IMR-90 (cell line): ENCODE measurements at regions not wholly inside any gene's neighbourhood (a gene's known extent, or its start where the extent isn't known, plus 50 kb on each side); places are given as distances from the start of the nearest gene placed in this dataset.

Experiments
- ATAC-seq: fragments of 200-7000 bp; cut with Tn5 transposase; 2 replicates; pipeline ENCODE4 v1.9.1; 2020; ENCODE audit warnings: low read depth, mild to moderate bottlenecking, moderate library complexity
- BruUV-seq: library from RNA; stranded (reverse); fragments of 400-500 nt; replicated peaks from 2 replicates; lab custom pipeline; 2021; lab: Mats Ljungman, UMichigan
- CTCF ChIA-PET: fragments of 300-600 bp; formaldehyde crosslinking; extraction: SDS; loops from one replicate; lab custom pipeline; 2021; ENCODE audit warnings: antibody characterized with exemption; lab: Yijun Ruan, JAX
- POLR2A ChIA-PET: fragments of 300-600 bp; sonication (Branson Sonifier 250); formaldehyde crosslinking; loops from one replicate; lab custom pipeline; 2022; ENCODE audit warnings: antibody characterized with exemption; ENCODE audit not compliant: unreplicated experiment; lab: Charles Lee
- DNase-seq: peaks from one replicate; pipeline ENCODE4 v3.0.0; 2013
- H2AFZ ChIP-seq: replicated peaks from 2 replicates; pipeline ENCODE3; 2013; ENCODE audit warnings: low read length, mild to moderate bottlenecking; ENCODE audit not compliant: poor library complexity
- H2AK5ac ChIP-seq: 2 replicates; pipeline ENCODE4 v1.6.1; 2013; ENCODE audit warnings: low read depth, low read length, inconsistent platforms
- H2AK9ac ChIP-seq: replicated peaks from 2 replicates; pipeline ENCODE3; 2013; ENCODE audit warnings: mild to moderate bottlenecking, low read depth, low read length, moderate library complexity; ENCODE audit not compliant: poor library complexity
- H2BK120ac ChIP-seq: 2 replicates; pipeline ENCODE4 v1.6.1; 2013; ENCODE audit warnings: low read depth, low read length, inconsistent platforms
- H2BK15ac ChIP-seq: 3 replicates; pipeline ENCODE4 v1.6.1; 2013; ENCODE audit warnings: low read depth, low read length, inconsistent platforms
- H2BK20ac ChIP-seq: 2 replicates; pipeline ENCODE4 v1.6.1; 2013; ENCODE audit warnings: low read depth, mild to moderate bottlenecking, inconsistent platforms, low read length, moderate library complexity
- H2BK5ac ChIP-seq: 2 replicates; pipeline ENCODE4 v1.6.1; 2013; ENCODE audit warnings: mild to moderate bottlenecking, low read depth, low read length, inconsistent platforms; ENCODE audit not compliant: poor library complexity, severe bottlenecking
- H3K14ac ChIP-seq: replicated peaks from 2 replicates; pipeline ENCODE4 v1.6.1; 2013; ENCODE audit warnings: low read depth, low read length, inconsistent platforms
- H3K18ac ChIP-seq: 2 replicates; pipeline ENCODE4 v1.6.1; 2013; ENCODE audit warnings: low read depth, low read length, control low read depth
- H3K23ac ChIP-seq: 2 replicates; pipeline ENCODE4 v1.6.1; 2013; ENCODE audit warnings: low read depth, low read length, inconsistent platforms
- H3K27ac ChIP-seq: 2 replicates; pipeline ENCODE4 v1.5.1; 2013; ENCODE audit warnings: mild to moderate bottlenecking, control low read depth, low read length; ENCODE audit not compliant: insufficient read depth
- H3K27me3 ChIP-seq: 2 replicates; pipeline ENCODE4 v1.6.1; 2013; ENCODE audit warnings: low read length; ENCODE audit not compliant: control insufficient read depth, insufficient read depth
- H3K36me3 ChIP-seq: 2 replicates; pipeline ENCODE4 v1.6.1; 2013; ENCODE audit warnings: low read length, mixed read lengths; ENCODE audit not compliant: control insufficient read depth, insufficient read depth
- H3K4ac ChIP-seq: 2 replicates; pipeline ENCODE4 v1.6.1; 2013; ENCODE audit warnings: low read depth, low read length, inconsistent platforms
- H3K4me1 ChIP-seq: 2 replicates; pipeline ENCODE4 v1.6.1; 2013; ENCODE audit warnings: low read length, mixed read lengths; ENCODE audit not compliant: control insufficient read depth, insufficient read depth
- H3K4me2 ChIP-seq: 2 replicates; pipeline ENCODE4 v1.6.1; 2013; ENCODE audit warnings: low read depth, mild to moderate bottlenecking, control low read depth, low read length, moderate library complexity
- H3K4me3 ChIP-seq: 2 replicates; pipeline ENCODE4 v1.5.1; 2013; ENCODE audit warnings: low read depth, mild to moderate bottlenecking, control low read depth, low read length, moderate library complexity; ENCODE audit not compliant: insufficient read depth
- H3K56ac ChIP-seq: 2 replicates; pipeline ENCODE4 v1.6.1; 2013; ENCODE audit warnings: low read length, inconsistent platforms; ENCODE audit not compliant: insufficient read depth; ENCODE audit errors: extremely low read depth
- H3K79me1 ChIP-seq, 2 experiments: 2 replicates each; pipeline ENCODE4 v1.6.1; 2013; ENCODE audit warnings: low read length in 2 of 2, inconsistent platforms in 1 of 2, low read depth in 1 of 2
- H3K9ac ChIP-seq: 2 replicates; pipeline ENCODE4 v1.6.1; 2013; ENCODE audit warnings: low read depth, low read length, control low read depth
- H3K9me1 ChIP-seq: 2 replicates; pipeline ENCODE4 v1.6.1; 2013; ENCODE audit warnings: low read length, inconsistent platforms; ENCODE audit not compliant: insufficient read depth
- H3K9me3 ChIP-seq: 2 replicates; pipeline ENCODE4 v1.6.1; 2013; ENCODE audit warnings: low read length; ENCODE audit not compliant: control insufficient read depth, insufficient read depth
- H4K20me1 ChIP-seq: 2 replicates; pipeline ENCODE4 v1.6.1; 2013; ENCODE audit warnings: low read length, inconsistent platforms; ENCODE audit not compliant: insufficient read depth
- H4K5ac ChIP-seq: 2 replicates; pipeline ENCODE4 v1.6.1; 2013; ENCODE audit warnings: mild to moderate bottlenecking, low read depth, low read length, control low read depth
- H4K8ac ChIP-seq, 2 experiments: 2 replicates each; pipeline ENCODE4 v1.6.1; 2013; ENCODE audit warnings: low read depth in 2 of 2, low read length in 2 of 2, control low read depth in 1 of 2, inconsistent platforms in 1 of 2
- H4K91ac ChIP-seq: 2 replicates; pipeline ENCODE4 v1.6.1; 2013; ENCODE audit warnings: low read depth, low read length, inconsistent platforms; ENCODE audit not compliant: insufficient read depth
- BHLHE40 ChIP-seq: fragments of 150-350 bp; IDR thresholded peaks from 2 replicates; pipeline ENCODE4 v1.6.1; 2016; ENCODE audit warnings: mild to moderate bottlenecking, low read depth, low read length
- CEBPB ChIP-seq: IDR thresholded peaks from 2 replicates; pipeline ENCODE4 v1.6.1; 2012; ENCODE audit warnings: low read depth, low read length, improper control_type of control experiment
- CHD1 ChIP-seq: IDR thresholded peaks from 2 replicates; pipeline ENCODE4 v1.6.1; 2012; ENCODE audit warnings: low read depth, low read length, improper control_type of control experiment
- FOS ChIP-seq: fragments of 150-350 bp; IDR thresholded peaks from 2 replicates; pipeline ENCODE4 v1.6.1; 2016; ENCODE audit warnings: low read depth, low read length
- MAFK ChIP-seq: IDR thresholded peaks from 2 replicates; pipeline ENCODE4 v1.6.1; 2012; ENCODE audit warnings: low read depth, low read length, improper control_type of control experiment
- MAZ ChIP-seq: IDR thresholded peaks from 2 replicates; pipeline ENCODE4 v1.6.1; 2012; ENCODE audit warnings: low read depth, mild to moderate bottlenecking, low read length, improper control_type of control experiment, moderate library complexity, borderline replicate concordance
- MXI1 ChIP-seq: IDR thresholded peaks from 2 replicates; pipeline ENCODE4 v1.6.1; 2012; ENCODE audit warnings: low read depth, mild to moderate bottlenecking, low read length, moderate library complexity, borderline replicate concordance
- NFE2L2 ChIP-seq: fragments of 150-350 bp; IDR thresholded peaks from 2 replicates; pipeline ENCODE4 v1.6.1; 2016; ENCODE audit warnings: low read depth, mild to moderate bottlenecking, low read length
- POLR2A ChIP-seq: IDR thresholded peaks from 2 replicates; pipeline ENCODE4 v1.6.1; 2012; ENCODE audit warnings: mild to moderate bottlenecking, low read depth, low read length
- RAD21 ChIP-seq: IDR thresholded peaks from 2 replicates; pipeline ENCODE4 v1.6.1; 2012; ENCODE audit warnings: low read length, improper control_type of control experiment
- RCOR1 ChIP-seq: IDR thresholded peaks from 2 replicates; pipeline ENCODE4 v1.6.1; 2012; ENCODE audit warnings: mild to moderate bottlenecking, low read length, improper control_type of control experiment; ENCODE audit not compliant: insufficient replicate concordance
- RFX5 ChIP-seq: IDR thresholded peaks from 2 replicates; pipeline ENCODE4 v1.8.0; 2012; ENCODE audit warnings: low read depth, mild to moderate bottlenecking, low read length, moderate library complexity
- SMC3 ChIP-seq: fragments of 150-350 bp; IDR thresholded peaks from 2 replicates; pipeline ENCODE4 v1.6.1; 2016; ENCODE audit warnings: low read depth, mild to moderate bottlenecking, antibody characterized with exemption, low read length, moderate library complexity
- WGBS, 2 experiments: methylation state at CpG; one replicate each; pipeline versions ENCODE4 v1.1.5 to v1.1.7; 2013; ENCODE audit warnings: missing lambda C conversion rate in 2 of 2; ENCODE audit not compliant: insufficient read length in 1 of 2; ENCODE audit errors: extremely low coverage in 2 of 2; 5-methylcytosine and 5-hydroxymethylcytosine counted together
- dilution Hi-C: fragments of 300-500 bp; cut with HindIII; formaldehyde crosslinking; loops from one replicate; pipeline ENCODE4 v1.14.3; 2018; ENCODE audit warnings: low sequenced_read_pairs; ENCODE audit not compliant: unreplicated experiment
- in situ Hi-C: fragments of 300-500 bp; cut with MboI; formaldehyde crosslinking; loops from 3 replicates; pipeline ENCODE4 v1.14.3; 2019; ENCODE audit warnings: low sequenced_read_pairs, inconsistent platforms, mixed read lengths
- intact Hi-C: fragments of 100-400 bp; cut with micrococcal nuclease; formaldehyde crosslinking; loops from 2 replicates; pipeline ENCODE4 v1.10.0; 2022
- TF ChIP-seq, protein P1 (sequence below): conservative IDR thresholded peaks from 2 replicates; pipeline ENCODE4 v1.5.1; 2012; ENCODE audit warnings: mild to moderate bottlenecking, low read depth, low read length, improper control_type of control experiment
- TF ChIP-seq, protein P2 (sequence below): fragments of 150-350 bp; IDR thresholded peaks from 2 replicates; pipeline ENCODE4 v1.6.1; 2017; ENCODE audit warnings: mild to moderate bottlenecking, antibody characterized with exemption, low read length, low read depth
- TF ChIP-seq, protein P3 (sequence below): fragments of 150-350 bp; IDR thresholded peaks from 2 replicates; pipeline ENCODE4 v1.6.1; 2016; ENCODE audit warnings: low read depth, mild to moderate bottlenecking, low read length, moderate library complexity, borderline replicate concordance

DNA sequence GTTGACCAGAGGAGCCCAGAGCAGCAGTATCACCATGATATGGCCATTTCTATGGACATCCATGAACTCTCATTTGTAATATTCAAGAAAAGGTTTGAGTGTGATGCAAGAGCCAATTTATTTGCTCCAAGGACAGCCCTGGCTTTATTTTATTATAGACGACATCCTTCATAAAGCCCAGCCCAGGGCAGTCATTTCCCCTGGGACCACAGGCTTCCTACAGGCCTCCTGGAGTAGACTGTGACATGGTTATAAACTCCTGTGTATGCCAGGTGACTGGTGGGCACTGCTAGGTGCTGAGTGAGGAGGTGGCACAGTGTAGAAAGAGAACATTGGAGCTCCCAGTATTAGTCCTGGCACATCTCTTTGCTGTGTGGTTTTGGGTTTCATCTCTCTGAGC is 120.9 kb downstream of the UTP18 start:
- Histone ChIP-seq H3K36me3 (no peaks in the 10 kb centered on the region), H3K56ac (no peak overlapping the region), H3K4me2 (no peak overlapping the region), H2BK5ac (no peak overlapping the region), H2AFZ (no peak overlapping the region), H3K27ac (no peak overlapping the region), H3K23ac (no peak overlapping the region), H3K9me3 (no peaks in the 10 kb centered on the region), H3K14ac (no peak overlapping the region), H3K79me1 (no peaks in the 10 kb centered on the region), H3K27me3 (no peaks in the 10 kb centered on the region), H3K9ac (no peak overlapping the region), H2BK15ac (no peak overlapping the region), H4K8ac (no peak overlapping the region), H3K4ac (no peak overlapping the region), H2BK120ac (no peak overlapping the region), H3K9me1 (no peaks in the 10 kb centered on the region), H4K5ac (no peak overlapping the region), H4K20me1 (no peaks in the 10 kb centered on the region), H3K4me1 (no peaks in the 10 kb centered on the region), H2AK9ac (no peak overlapping the region), H3K4me3 (no peak overlapping the region), H2BK20ac (no peak overlapping the region), H3K18ac (no peak overlapping the region), H4K91ac (no peak overlapping the region), H2AK5ac (no peak overlapping the region)
- no CpG with 5 or more reads among the region's 1 CpG for WGBS, 2 experiments
- ChIA-PET CTCF (no interaction called here), POLR2A (no interaction called here)
- no TSS peak for BruUV-seq
- intact Hi-C loops (no loop called here), dilution Hi-C loops (no loop called here), in situ Hi-C loops (no loop called here)
- no peak for ATAC-seq
- no peak for TF ChIP-seq SMC3
- no peak for TF ChIP-seq RCOR1
- TF ChIP-seq, protein P1, sequence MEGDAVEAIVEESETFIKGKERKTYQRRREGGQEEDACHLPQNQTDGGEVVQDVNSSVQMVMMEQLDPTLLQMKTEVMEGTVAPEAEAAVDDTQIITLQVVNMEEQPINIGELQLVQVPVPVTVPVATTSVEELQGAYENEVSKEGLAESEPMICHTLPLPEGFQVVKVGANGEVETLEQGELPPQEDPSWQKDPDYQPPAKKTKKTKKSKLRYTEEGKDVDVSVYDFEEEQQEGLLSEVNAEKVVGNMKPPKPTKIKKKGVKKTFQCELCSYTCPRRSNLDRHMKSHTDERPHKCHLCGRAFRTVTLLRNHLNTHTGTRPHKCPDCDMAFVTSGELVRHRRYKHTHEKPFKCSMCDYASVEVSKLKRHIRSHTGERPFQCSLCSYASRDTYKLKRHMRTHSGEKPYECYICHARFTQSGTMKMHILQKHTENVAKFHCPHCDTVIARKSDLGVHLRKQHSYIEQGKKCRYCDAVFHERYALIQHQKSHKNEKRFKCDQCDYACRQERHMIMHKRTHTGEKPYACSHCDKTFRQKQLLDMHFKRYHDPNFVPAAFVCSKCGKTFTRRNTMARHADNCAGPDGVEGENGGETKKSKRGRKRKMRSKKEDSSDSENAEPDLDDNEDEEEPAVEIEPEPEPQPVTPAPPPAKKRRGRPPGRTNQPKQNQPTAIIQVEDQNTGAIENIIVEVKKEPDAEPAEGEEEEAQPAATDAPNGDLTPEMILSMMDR, result no peak
- no peak for TF ChIP-seq CHD1
- no peak for TF ChIP-seq CEBPB
- TF ChIP-seq, protein P2, sequence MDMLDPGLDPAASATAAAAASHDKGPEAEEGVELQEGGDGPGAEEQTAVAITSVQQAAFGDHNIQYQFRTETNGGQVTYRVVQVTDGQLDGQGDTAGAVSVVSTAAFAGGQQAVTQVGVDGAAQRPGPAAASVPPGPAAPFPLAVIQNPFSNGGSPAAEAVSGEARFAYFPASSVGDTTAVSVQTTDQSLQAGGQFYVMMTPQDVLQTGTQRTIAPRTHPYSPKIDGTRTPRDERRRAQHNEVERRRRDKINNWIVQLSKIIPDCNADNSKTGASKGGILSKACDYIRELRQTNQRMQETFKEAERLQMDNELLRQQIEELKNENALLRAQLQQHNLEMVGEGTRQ, result no peak
- TF ChIP-seq POLR2A, result no peak
- TF ChIP-seq MAFK, result no peak
- TF ChIP-seq MXI1, result no peak
- no peak for TF ChIP-seq NFE2L2
- no peak for TF ChIP-seq RFX5
- no peak for TF ChIP-seq FOS
- no peak for TF ChIP-seq BHLHE40
- TF ChIP-seq, protein P3, sequence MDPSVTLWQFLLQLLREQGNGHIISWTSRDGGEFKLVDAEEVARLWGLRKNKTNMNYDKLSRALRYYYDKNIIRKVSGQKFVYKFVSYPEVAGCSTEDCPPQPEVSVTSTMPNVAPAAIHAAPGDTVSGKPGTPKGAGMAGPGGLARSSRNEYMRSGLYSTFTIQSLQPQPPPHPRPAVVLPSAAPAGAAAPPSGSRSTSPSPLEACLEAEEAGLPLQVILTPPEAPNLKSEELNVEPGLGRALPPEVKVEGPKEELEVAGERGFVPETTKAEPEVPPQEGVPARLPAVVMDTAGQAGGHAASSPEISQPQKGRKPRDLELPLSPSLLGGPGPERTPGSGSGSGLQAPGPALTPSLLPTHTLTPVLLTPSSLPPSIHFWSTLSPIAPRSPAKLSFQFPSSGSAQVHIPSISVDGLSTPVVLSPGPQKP, result no peak
- no peak for TF ChIP-seq RAD21
- TF ChIP-seq MAZ, result no peak
- no peak for DNase-seq
